OCI-LY7 (cell line): ENCODE measurements at regions not wholly inside any gene's neighbourhood (a gene's known extent, or its start where the extent isn't known, plus 50 kb on each side); places are given as distances from the start of the nearest gene placed in this dataset.
"Not testable (repeated sequence)": the region's sequence is repeated elsewhere in the genome, so short reads cannot be mapped to it uniquely, and the experiment has no call there.

Source experiments
- BruUV-seq: library from RNA; stranded (reverse); fragments of 400-500 nt; replicated peaks from 2 replicates; lab custom pipeline; 2021; lab: Mats Ljungman, UMichigan
- CTCF ChIA-PET: fragments of 300-600 bp; sonication (Branson Sonifier 250); formaldehyde crosslinking; loops from one replicate; lab custom pipeline; 2022; ENCODE audit warnings: antibody characterized with exemption; ENCODE audit not compliant: unreplicated experiment; lab: Charles Lee
- POLR2A ChIA-PET: fragments of 300-600 bp; sonication (Branson Sonifier 250); formaldehyde crosslinking; loops from one replicate; lab custom pipeline; 2022; ENCODE audit warnings: antibody characterized with exemption; lab: Charles Lee
- DNase-seq: peaks from one replicate; pipeline ENCODE4 v3.0.0-alpha.2; 2015; ENCODE audit warnings: low spot score
- H2AFZ ChIP-seq: fragments of 200-600 bp; sonication (generic), shearing (Covaris generic); 2 replicates; pipeline ENCODE4 v1.6.1; 2014; ENCODE audit warnings: mild to moderate bottlenecking, antibody characterized with exemption, low read length, moderate library complexity
- H3K27ac ChIP-seq: fragments of 200-600 bp; sonication (generic); 2 replicates; pipeline ENCODE4 v1.5.1; 2014; ENCODE audit warnings: mixed run types, low read depth, mild to moderate bottlenecking, moderate library complexity, low read length, inconsistent platforms; ENCODE audit not compliant: poor library complexity, severe bottlenecking
- H3K36me3 ChIP-seq: fragments of 200-600 bp; sonication (generic); 2 replicates; pipeline ENCODE4 v1.6.1; 2014; ENCODE audit warnings: mild to moderate bottlenecking, antibody characterized with exemption, low read length, moderate library complexity, mixed read lengths; ENCODE audit not compliant: insufficient read depth
- H3K4me1 ChIP-seq: fragments of 200-600 bp; sonication (generic); 2 replicates; pipeline ENCODE4 v1.5.1; 2014; ENCODE audit warnings: mild to moderate bottlenecking, low read length; ENCODE audit not compliant: insufficient read depth, poor library complexity, severe bottlenecking
- H3K4me2 ChIP-seq: fragments of 200-600 bp; sonication (generic); 2 replicates; pipeline ENCODE4 v1.6.1; 2014; ENCODE audit warnings: mild to moderate bottlenecking, low read length
- H3K4me3 ChIP-seq: fragments of 200-600 bp; sonication (generic); 2 replicates; pipeline ENCODE4 v1.5.1; 2014; ENCODE audit warnings: mild to moderate bottlenecking, low read depth, low read length; ENCODE audit not compliant: poor library complexity, severe bottlenecking
- H3K79me2 ChIP-seq: fragments of 200-600 bp; sonication (generic); 2 replicates; pipeline ENCODE4 v1.6.1; 2016; ENCODE audit warnings: low read depth, mild to moderate bottlenecking, low read length, moderate library complexity, mixed read lengths; ENCODE audit not compliant: insufficient read depth
- H3K9me2 ChIP-seq: fragments of 200-600 bp; sonication (generic); 2 replicates; pipeline ENCODE4 v1.6.1; 2016; ENCODE audit warnings: mild to moderate bottlenecking, low read length, mixed read lengths; ENCODE audit not compliant: insufficient read depth
- H3K9me3 ChIP-seq: fragments of 200-600 bp; sonication (generic); 2 replicates; pipeline ENCODE4 v1.6.1; 2014; ENCODE audit warnings: mild to moderate bottlenecking, mixed run types, low read length, mixed read lengths
- H4K20me1 ChIP-seq: fragments of 200-600 bp; sonication (generic); 2 replicates; pipeline ENCODE4 v1.6.1; 2014; ENCODE audit warnings: mild to moderate bottlenecking, antibody characterized with exemption, low read length, moderate library complexity, mixed read lengths; ENCODE audit not compliant: insufficient read depth
- EZH2phosphoT487 ChIP-seq: fragments of 200-600 bp; sonication (generic); IDR thresholded peaks from 2 replicates; pipeline ENCODE4 v1.6.1; 2018; ENCODE audit warnings: low read depth, borderline replicate concordance, mild to moderate bottlenecking, mixed run types, antibody characterized with exemption, low read length, moderate library complexity, mixed read lengths
- intact Hi-C: fragments of 100-400 bp; cut with micrococcal nuclease; formaldehyde crosslinking; loops from one replicate; pipeline ENCODE4 v1.10.0; 2022; ENCODE audit not compliant: unreplicated experiment
- TF ChIP-seq, protein P1 (sequence below): fragments of 200-600 bp; sonication (generic); conservative IDR thresholded peaks from 2 replicates; pipeline ENCODE4 v1.5.1; 2014; ENCODE audit warnings: mild to moderate bottlenecking, antibody characterized with exemption, low read length, moderate library complexity, mixed read lengths

DNA sequence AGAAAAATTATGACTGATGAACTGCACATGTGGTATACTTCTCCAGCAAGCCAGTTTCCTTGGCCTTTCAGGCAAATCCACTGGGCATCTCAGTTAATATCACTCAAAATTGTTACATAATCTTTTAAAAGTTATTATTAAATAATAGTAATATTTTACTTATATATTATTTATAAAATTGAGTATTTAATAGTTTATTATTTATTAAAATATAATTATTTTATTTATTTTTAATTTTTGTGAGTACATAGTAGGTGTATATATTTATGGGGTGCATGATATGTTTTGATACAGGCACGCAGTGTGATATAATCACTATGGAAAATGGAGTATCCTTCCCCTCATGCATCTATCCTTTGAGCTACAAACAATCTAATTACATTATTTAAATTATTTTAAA, 384.1 kb upstream of the LRFN5 start:
- CTCF ChIA-PET, result no interaction called here
- Histone ChIP-seq H2AFZ (no peak overlapping the region), H3K9me3 (no peaks in the 10 kb centered on the region)

DNA sequence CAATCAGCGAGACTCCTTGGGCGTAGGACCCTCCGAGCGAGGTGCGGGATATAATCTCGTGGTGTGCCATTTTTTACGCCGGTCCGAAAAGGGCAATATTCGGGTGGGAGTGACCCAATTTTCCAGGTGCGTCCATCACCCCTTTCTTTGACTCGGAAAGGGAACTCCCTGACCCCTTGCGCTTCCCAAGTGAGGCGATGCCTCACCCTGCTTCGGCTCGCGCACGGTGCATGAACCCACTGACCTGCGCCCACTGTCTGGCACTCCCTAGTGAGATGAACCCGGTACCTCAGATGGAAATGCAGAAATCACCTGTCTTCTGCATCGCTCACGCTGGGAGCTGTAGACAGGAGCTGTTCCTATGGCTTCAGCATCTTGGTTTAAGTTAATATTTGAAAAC, 391.7 kb upstream of the LRFN5 start:
- H3K9me3 ChIP-seq, POLR2A ChIA-PET, H2AFZ ChIP-seq, H3K9me2 ChIP-seq, H3K4me2 ChIP-seq, CTCF ChIA-PET, H3K4me1 ChIP-seq, H3K36me3 ChIP-seq, H4K20me1 ChIP-seq, H3K79me2 ChIP-seq, H3K4me3 ChIP-seq, H3K27ac ChIP-seq, BruUV-seq, intact Hi-C loops, DNase-seq: not testable (repeated sequence)

More for the DNA sequence above, 384.1 kb upstream of the LRFN5 start:
- BruUV-seq, result no TSS peak
- Histone ChIP-seq H4K20me1 (no peaks in the 10 kb centered on the region), H3K36me3 (no peaks in the 10 kb centered on the region), H3K4me1 (no peaks in the 10 kb centered on the region), H3K4me2 (no peak overlapping the region), H3K79me2 (no peaks in the 10 kb centered on the region), H3K4me3 (no peak overlapping the region), H3K27ac (no peak overlapping the region), H3K9me2 (no peaks in the 10 kb centered on the region)
- POLR2A ChIA-PET, result no interaction called here
- intact Hi-C loops, result no loop called here
- no peak for TF ChIP-seq EZH2phosphoT487
- TF ChIP-seq, protein P1, sequence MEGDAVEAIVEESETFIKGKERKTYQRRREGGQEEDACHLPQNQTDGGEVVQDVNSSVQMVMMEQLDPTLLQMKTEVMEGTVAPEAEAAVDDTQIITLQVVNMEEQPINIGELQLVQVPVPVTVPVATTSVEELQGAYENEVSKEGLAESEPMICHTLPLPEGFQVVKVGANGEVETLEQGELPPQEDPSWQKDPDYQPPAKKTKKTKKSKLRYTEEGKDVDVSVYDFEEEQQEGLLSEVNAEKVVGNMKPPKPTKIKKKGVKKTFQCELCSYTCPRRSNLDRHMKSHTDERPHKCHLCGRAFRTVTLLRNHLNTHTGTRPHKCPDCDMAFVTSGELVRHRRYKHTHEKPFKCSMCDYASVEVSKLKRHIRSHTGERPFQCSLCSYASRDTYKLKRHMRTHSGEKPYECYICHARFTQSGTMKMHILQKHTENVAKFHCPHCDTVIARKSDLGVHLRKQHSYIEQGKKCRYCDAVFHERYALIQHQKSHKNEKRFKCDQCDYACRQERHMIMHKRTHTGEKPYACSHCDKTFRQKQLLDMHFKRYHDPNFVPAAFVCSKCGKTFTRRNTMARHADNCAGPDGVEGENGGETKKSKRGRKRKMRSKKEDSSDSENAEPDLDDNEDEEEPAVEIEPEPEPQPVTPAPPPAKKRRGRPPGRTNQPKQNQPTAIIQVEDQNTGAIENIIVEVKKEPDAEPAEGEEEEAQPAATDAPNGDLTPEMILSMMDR, result no peak
- DNase-seq, result no peak

DNA sequence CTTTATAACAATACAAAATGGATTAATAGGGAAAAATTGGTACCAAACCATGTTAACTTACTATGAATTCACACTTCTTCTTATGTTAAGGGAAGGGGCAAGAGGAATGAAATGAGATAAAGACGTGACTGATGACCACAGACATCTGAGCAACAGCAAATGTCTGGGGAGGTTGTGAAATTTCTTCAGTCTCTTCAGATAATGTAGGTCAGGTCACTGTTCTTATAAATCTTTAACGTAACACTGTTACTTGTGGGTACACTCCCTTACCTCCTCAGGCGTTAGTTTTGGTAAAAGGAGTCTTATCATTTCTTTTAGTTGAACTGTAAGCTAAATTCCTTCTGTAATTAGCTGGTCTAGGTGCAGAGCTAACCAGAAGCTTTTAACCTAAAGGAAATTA, 405.0 kb upstream of the LRFN5 start:
- Histone ChIP-seq H3K4me2 (no peak overlapping the region), H3K4me3 (no peak overlapping the region), H3K9me3 (no peaks in the 10 kb centered on the region), H2AFZ (no peak overlapping the region), H3K4me1 (no peaks in the 10 kb centered on the region), H4K20me1 (no peaks in the 10 kb centered on the region), H3K79me2 (no peaks in the 10 kb centered on the region), H3K9me2 (no peaks in the 10 kb centered on the region), H3K27ac (no peak overlapping the region), H3K36me3 (no peaks in the 10 kb centered on the region)
- POLR2A ChIA-PET, result no interaction called here
- DNase-seq, result no peak
- CTCF ChIA-PET, result no interaction called here
- TF ChIP-seq, protein P1, result no peak
- TF ChIP-seq EZH2phosphoT487, result no peak
- BruUV-seq, result no TSS peak
- intact Hi-C loops, result no loop called here
